H1 (cell line): ENCODE measurements at regions not wholly inside any gene's neighbourhood (a gene's known extent, or its start where the extent isn't known, plus 50 kb on each side); places are given as distances from the start of the nearest gene placed in this dataset.

ENCODE experiments used
- CTCF ChIA-PET: fragments of 300-600 bp; sonication (Branson Sonifier 250); formaldehyde crosslinking; loops from one replicate; lab custom pipeline; 2021; ENCODE audit not compliant: partially characterized antibody; lab: Charles Lee
- POLR2A ChIA-PET: fragments of 300-600 bp; sonication (Branson Sonifier 250); formaldehyde crosslinking; loops from one replicate; lab custom pipeline; 2021; ENCODE audit warnings: inconsistent platforms; ENCODE audit not compliant: partially characterized antibody; lab: Charles Lee
- DNase-seq, 2 experiments: peaks; one replicate each; pipeline versions ENCODE4 v3.0.0 to v3.0.0-alpha.2; 2010 to 2022; ENCODE audit warnings: low spot score in 2 of 2, low read depth in 1 of 2, mixed read lengths in 1 of 2
- FAIRE-seq: peaks from 2 replicates; lab custom pipeline; 2011; peaks lifted over from hg19 to GRCh38; lab: Jason Lieb, UNC
- H2AFZ ChIP-seq: 2 replicates; pipeline ENCODE4 v1.8.1; 2012; ENCODE audit warnings: low read length, inconsistent platforms
- H2AK5ac ChIP-seq: 2 replicates; pipeline ENCODE4 v1.6.1; 2013; ENCODE audit warnings: low read depth, low read length
- H2BK120ac ChIP-seq: replicated peaks from 2 replicates; pipeline ENCODE3; 2013; ENCODE audit warnings: low read depth, low read length, inconsistent platforms
- H2BK12ac ChIP-seq: 2 replicates; pipeline ENCODE4 v1.6.1; 2013; ENCODE audit warnings: low read depth, low read length
- H2BK15ac ChIP-seq: 2 replicates; pipeline ENCODE4 v1.6.1; 2013; ENCODE audit warnings: low read length
- H2BK20ac ChIP-seq: 2 replicates; pipeline ENCODE4 v1.6.1; 2013; ENCODE audit warnings: low read length
- H2BK5ac ChIP-seq: 2 replicates; pipeline ENCODE4 v1.6.1; 2013; ENCODE audit warnings: low read depth, low read length
- H3K14ac ChIP-seq: 2 replicates; pipeline ENCODE4 v1.6.1; 2013; ENCODE audit warnings: inconsistent platforms; ENCODE audit not compliant: insufficient read length
- H3K18ac ChIP-seq: 2 replicates; pipeline ENCODE4 v1.6.1; 2013; ENCODE audit warnings: low read length; ENCODE audit errors: extremely low read depth
- H3K23ac ChIP-seq: 2 replicates; pipeline ENCODE4 v1.6.1; 2013; ENCODE audit warnings: inconsistent platforms; ENCODE audit not compliant: insufficient read length
- H3K23me2 ChIP-seq: 2 replicates; pipeline ENCODE4 v1.6.1; 2013; ENCODE audit warnings: low read depth, low read length
- H3K27ac ChIP-seq: 2 replicates; pipeline ENCODE4 v1.6.1; 2011; ENCODE audit warnings: low read depth, low read length, inconsistent platforms
- H3K27me3 ChIP-seq, 4 experiments: replicated peaks in 1 of 4; 1 replicate in 1 of 4; 2 replicates in 3 of 4; pipeline versions ENCODE4 v1.6.1 to v1.8.1; 2011 to 2013; ENCODE audit warnings: low read length in 3 of 4, mild to moderate bottlenecking in 3 of 4, inconsistent platforms in 2 of 4, mixed read lengths in 2 of 4, moderate library complexity in 1 of 4; ENCODE audit not compliant: control insufficient read depth in 3 of 4, insufficient read depth in 3 of 4; ENCODE audit errors: extremely low read depth in 1 of 4
- H3K36me3 ChIP-seq, 4 experiments: 2 replicates each; pipeline versions ENCODE4 v1.6.1 to v1.8.1; 2011 to 2013; ENCODE audit warnings: mild to moderate bottlenecking in 4 of 4, low read length in 3 of 4, moderate library complexity in 2 of 4, control low read depth in 1 of 4, inconsistent platforms in 1 of 4; ENCODE audit not compliant: insufficient read depth in 4 of 4, control insufficient read depth in 2 of 4
- H3K4ac ChIP-seq: replicated peaks from 2 replicates; pipeline ENCODE3; 2013; ENCODE audit warnings: low read length, low read depth, mixed read lengths, inconsistent platforms; ENCODE audit not compliant: insufficient read length
- H3K4me1 ChIP-seq, 4 experiments: replicated peaks in 1 of 4; 1 replicate in 1 of 4; 2 replicates in 3 of 4; pipeline versions ENCODE4 v1.6.1 to v1.8.1; 2011 to 2013; ENCODE audit warnings: low read length in 3 of 4, inconsistent platforms in 2 of 4, mixed read lengths in 1 of 4; ENCODE audit not compliant: insufficient read depth in 4 of 4, control insufficient read depth in 3 of 4
- H3K4me2 ChIP-seq, 2 experiments: 2 replicates each; pipeline versions ENCODE4 v1.6.1 to v1.8.1; 2011 to 2013; ENCODE audit warnings: low read depth in 2 of 2, low read length in 2 of 2, control low read depth in 1 of 2, inconsistent platforms in 1 of 2, mild to moderate bottlenecking in 1 of 2; ENCODE audit not compliant: insufficient read depth in 1 of 2
- H3K4me3 ChIP-seq, 4 experiments: fragments of 200-600, 300-600 bp in 1 of 4; sonication (generic), shearing (Covaris generic), sonication (Bioruptor Twin) in 1 of 4; 2 replicates each; pipeline versions ENCODE4 v1.5.1 to v1.8.1; 2011 to 2016; ENCODE audit warnings: low read length in 4 of 4, low read depth in 3 of 4, control low read depth in 2 of 4, inconsistent platforms in 2 of 4, mild to moderate bottlenecking in 2 of 4, mixed read lengths in 1 of 4, moderate library complexity in 1 of 4; ENCODE audit not compliant: insufficient read depth in 2 of 4; ENCODE audit errors: extremely low read depth in 1 of 4
- H3K56ac ChIP-seq: replicated peaks from 2 replicates; pipeline ENCODE3; 2013; ENCODE audit warnings: low read depth, mild to moderate bottlenecking, mixed read lengths, low read length, inconsistent platforms; ENCODE audit not compliant: insufficient read length
- H3K79me1 ChIP-seq: 2 replicates; pipeline ENCODE4 v1.6.1; 2013; ENCODE audit warnings: low read depth, low read length, control low read depth
- H3K79me2 ChIP-seq, 2 experiments: 2 replicates each; pipeline versions ENCODE4 v1.6.1 to v1.8.1; 2012 to 2013; ENCODE audit warnings: low read length in 2 of 2, mild to moderate bottlenecking in 2 of 2, inconsistent platforms in 1 of 2; ENCODE audit not compliant: insufficient read depth in 2 of 2, control insufficient read depth in 1 of 2
- H3K9ac ChIP-seq, 4 experiments: replicated peaks in 1 of 4; 1 replicate in 1 of 4; 2 replicates in 3 of 4; pipeline versions ENCODE4 v1.6.1 to v1.8.1; 2011 to 2013; ENCODE audit warnings: low read depth in 3 of 4, low read length in 3 of 4, control low read depth in 2 of 4, mild to moderate bottlenecking in 2 of 4, moderate library complexity in 2 of 4, inconsistent platforms in 1 of 4; ENCODE audit errors: extremely low read depth in 1 of 4
- H3K9me3 ChIP-seq, 2 experiments: 2 replicates each; pipeline versions ENCODE4 v1.6.1 to v1.8.1; 2012 to 2013; ENCODE audit warnings: mild to moderate bottlenecking in 2 of 2, moderate library complexity in 2 of 2, control low read depth in 1 of 2, inconsistent platforms in 1 of 2, low read depth in 1 of 2, low read length in 1 of 2, mixed read lengths in 1 of 2; ENCODE audit not compliant: insufficient read depth in 2 of 2
- H4K20me1 ChIP-seq, 2 experiments: replicated peaks in 1 of 2; 2 replicates each; pipeline versions ENCODE3 to v1.8.1; 2011 to 2013; ENCODE audit warnings: inconsistent platforms in 2 of 2, low read length in 2 of 2, mild to moderate bottlenecking in 1 of 2; ENCODE audit not compliant: insufficient read depth in 2 of 2, control insufficient read depth in 1 of 2
- H4K5ac ChIP-seq: 2 replicates; pipeline ENCODE4 v1.6.1; 2013; ENCODE audit warnings: low read length, low read depth, mixed read lengths, inconsistent platforms; ENCODE audit not compliant: insufficient read length
- H4K8ac ChIP-seq: 2 replicates; pipeline ENCODE4 v1.8.0; 2013; ENCODE audit warnings: mild to moderate bottlenecking, moderate library complexity, low read length, inconsistent platforms; ENCODE audit not compliant: insufficient read depth; ENCODE audit errors: extremely low read depth
- H4K91ac ChIP-seq: replicated peaks from 2 replicates; pipeline ENCODE3; 2013; ENCODE audit warnings: low read length, mixed read lengths, inconsistent platforms; ENCODE audit not compliant: insufficient read length
- ASH2L ChIP-seq: fragments of 200-600, 300-600 bp; sonication (generic); IDR thresholded peaks from one replicate; pipeline ENCODE4 v1.7.1; 2017; ENCODE audit warnings: low read length
- EGR1 ChIP-seq: IDR thresholded peaks from 2 replicates; pipeline ENCODE4 v1.6.1; 2011; ENCODE audit warnings: low read depth, low read length, borderline replicate concordance
- FOSL1 ChIP-seq: IDR thresholded peaks from 2 replicates; pipeline ENCODE4 v1.6.1; 2011; ENCODE audit warnings: mild to moderate bottlenecking, low read depth, low read length, moderate library complexity; ENCODE audit not compliant: insufficient read depth
- RBBP5 ChIP-seq: IDR thresholded peaks from 2 replicates; pipeline ENCODE4 v1.7.1; 2012; ENCODE audit warnings: low read depth, mild to moderate bottlenecking, inconsistent platforms, low read length, moderate library complexity, borderline replicate concordance
- SAP30 ChIP-seq: fragments of 300-600 bp; sonication (generic); IDR thresholded peaks from 2 replicates; pipeline ENCODE4 v1.7.1; 2012; ENCODE audit warnings: low read length, moderate library complexity, mild to moderate bottlenecking, inconsistent platforms; ENCODE audit not compliant: insufficient read depth, insufficient replicate concordance
- SIX5 ChIP-seq: IDR thresholded peaks from 2 replicates; pipeline ENCODE4 v1.6.1; 2011; ENCODE audit warnings: mild to moderate bottlenecking, low read depth, low read length
- WGBS, 2 experiments: shearing (Covaris generic) in 1 of 2; methylation state at CpG; one replicate each; pipeline versions ENCODE4 v1.1.6 to v1.1.7; 2013 to 2015; ENCODE audit warnings: low lambda C conversion rate in 2 of 2, mixed read lengths in 2 of 2, inconsistent platforms in 1 of 2, low coverage in 1 of 2, missing lambda C conversion rate in 1 of 2; ENCODE audit not compliant: insufficient replicate concordance in 2 of 2, insufficient coverage in 1 of 2, insufficient read length in 1 of 2; ENCODE audit errors: extremely low coverage in 1 of 2, missing lambda C conversion rate in 1 of 2; 5-methylcytosine and 5-hydroxymethylcytosine counted together

DNA sequence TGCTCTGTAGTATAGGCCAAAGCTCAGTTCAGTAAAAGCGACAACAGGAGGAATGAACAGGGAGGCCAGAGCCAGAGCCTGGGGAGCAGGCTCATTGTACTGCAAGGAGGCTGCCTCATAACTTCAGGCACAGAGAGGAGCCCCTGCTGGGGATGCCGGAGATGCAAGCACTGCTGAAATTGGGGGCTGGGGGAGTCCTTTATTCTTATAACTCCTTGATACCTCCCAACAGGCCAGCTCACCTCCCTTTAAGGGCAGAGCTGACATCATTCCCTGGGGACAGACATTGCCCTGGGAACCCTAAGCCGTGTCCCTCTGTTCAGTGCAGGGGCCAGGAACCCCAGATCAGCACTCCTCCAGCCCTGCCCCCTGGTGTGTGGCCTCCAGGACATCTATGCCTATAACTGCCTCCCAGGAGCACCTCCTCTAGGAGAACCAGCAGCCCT lies 83.8 kb upstream of the MRPS22 start:
- H3K36me3 ChIP-seq, result no peaks in the 10 kb centered on the region
- H3K4ac ChIP-seq, result no peak overlapping the region
- no peak overlapping the region for H4K91ac ChIP-seq
- H3K23me2 ChIP-seq, result no peaks in the 10 kb centered on the region
- no peak overlapping the region for H2BK20ac ChIP-seq
- CTCF ChIA-PET, result no interaction called here
- WGBS, 2 experiments, result 70% methylated on average over 3 of the region's 3 CpGs; no CpG with 5 or more reads in 1 of the 2 experiments
- H4K5ac ChIP-seq, result no peak overlapping the region
- H3K18ac ChIP-seq, result no peak overlapping the region
- H2AFZ ChIP-seq, result no peak overlapping the region
- H3K56ac ChIP-seq, result no peak overlapping the region
- H3K9ac ChIP-seq, result no peak overlapping the region
- no peak overlapping the region for H3K14ac ChIP-seq
- H3K79me1 ChIP-seq, result no peaks in the 10 kb centered on the region
- H4K8ac ChIP-seq, result no peak overlapping the region
- H2BK5ac ChIP-seq, result no peak overlapping the region
- H3K23ac ChIP-seq, result no peak overlapping the region
- no peak overlapping the region for H3K27ac ChIP-seq
- H3K9me3 ChIP-seq, result peaks cover 0 to 4% of the 10 kb centered on the region in 2 experiments; a peak in 2 of 4 replicates
- FAIRE-seq (no peak), DNase-seq (peak in 1 of 2 experiments; percentile 39)
- no peak overlapping the region for H3K4me2 ChIP-seq
- H2BK15ac ChIP-seq, result no peak overlapping the region
- no peak overlapping the region for H2AK5ac ChIP-seq
- no peaks in the 10 kb centered on the region; a peak in 1 of 7 replicates for H3K27me3 ChIP-seq
- no peak overlapping the region for H3K4me3 ChIP-seq
- no peaks in the 10 kb centered on the region for H4K20me1 ChIP-seq
- no peak overlapping the region for H2BK12ac ChIP-seq
- H3K4me1 ChIP-seq, result peaks cover 0 to 2% (median 0%) of the 10 kb centered on the region in 4 experiments; a peak in 1 of 7 replicates
- H2BK120ac ChIP-seq, result no peak overlapping the region
- POLR2A ChIA-PET, result no interaction called here
- TF ChIP-seq SIX5, result no peak
- TF ChIP-seq SAP30, result no peak
- TF ChIP-seq EGR1, result no peak
- no peak for TF ChIP-seq RBBP5
- no peak for TF ChIP-seq ASH2L
- no peak for TF ChIP-seq FOSL1
- no peaks in the 10 kb centered on the region for H3K79me2 ChIP-seq
